ENCODE measurements at regions not wholly inside any gene's neighbourhood (a gene's known extent, or its start where the extent isn't known, plus 50 kb on each side); places are given as distances from the start of the nearest gene placed in this dataset.
"Not testable (repeated sequence)": the region's sequence is repeated elsewhere in the genome, so short reads cannot be mapped to it uniquely, and the experiment has no call there.

DNA sequence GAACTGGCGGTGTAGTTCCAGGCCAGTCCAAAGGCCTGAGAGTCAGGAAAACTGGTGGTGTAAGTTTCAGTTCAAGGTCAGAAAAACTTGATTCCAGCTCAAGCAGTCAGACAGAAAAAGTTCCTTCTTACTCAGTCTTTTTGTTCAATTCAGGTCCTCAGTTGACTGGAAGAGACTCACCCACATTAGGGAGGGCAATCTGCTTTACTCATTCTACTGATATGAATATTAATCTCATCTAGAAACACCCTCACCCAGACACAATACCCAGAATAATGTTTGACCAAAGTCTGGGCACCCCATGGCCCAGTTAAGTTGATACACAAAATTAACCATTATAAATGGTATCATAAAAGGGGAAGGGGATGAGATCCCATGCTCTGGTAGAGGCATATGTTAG, 50.1 kb upstream of the LTA4H start:
- DNase-seq (ENCODE audit: low read depth in 1 of 2, low spot score in 1 of 2), result no peak
- H3K27ac ChIP-seq (replicated peaks), result no peak overlapping the region
- no peaks in the 10 kb centered on the region for H3K27me3 ChIP-seq (ENCODE audit: insufficient read depth, poor library complexity, severe bottlenecking)
- no peak overlapping the region for H3K4me3 ChIP-seq (replicated peaks; ENCODE audit: insufficient read depth, low read length)
- TF ChIP-seq SPI1 (IDR thresholded peaks at IDR 0.05; ENCODE audit: borderline replicate concordance, low read depth), result no peak
- no peak for TF ChIP-seq POLR2AphosphoS5 (IDR thresholded peaks at IDR 0.05; ENCODE audit: low read depth)
- TF ChIP-seq, protein P1, sequence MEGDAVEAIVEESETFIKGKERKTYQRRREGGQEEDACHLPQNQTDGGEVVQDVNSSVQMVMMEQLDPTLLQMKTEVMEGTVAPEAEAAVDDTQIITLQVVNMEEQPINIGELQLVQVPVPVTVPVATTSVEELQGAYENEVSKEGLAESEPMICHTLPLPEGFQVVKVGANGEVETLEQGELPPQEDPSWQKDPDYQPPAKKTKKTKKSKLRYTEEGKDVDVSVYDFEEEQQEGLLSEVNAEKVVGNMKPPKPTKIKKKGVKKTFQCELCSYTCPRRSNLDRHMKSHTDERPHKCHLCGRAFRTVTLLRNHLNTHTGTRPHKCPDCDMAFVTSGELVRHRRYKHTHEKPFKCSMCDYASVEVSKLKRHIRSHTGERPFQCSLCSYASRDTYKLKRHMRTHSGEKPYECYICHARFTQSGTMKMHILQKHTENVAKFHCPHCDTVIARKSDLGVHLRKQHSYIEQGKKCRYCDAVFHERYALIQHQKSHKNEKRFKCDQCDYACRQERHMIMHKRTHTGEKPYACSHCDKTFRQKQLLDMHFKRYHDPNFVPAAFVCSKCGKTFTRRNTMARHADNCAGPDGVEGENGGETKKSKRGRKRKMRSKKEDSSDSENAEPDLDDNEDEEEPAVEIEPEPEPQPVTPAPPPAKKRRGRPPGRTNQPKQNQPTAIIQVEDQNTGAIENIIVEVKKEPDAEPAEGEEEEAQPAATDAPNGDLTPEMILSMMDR (IDR thresholded peaks at IDR 0.05; ENCODE audit: insufficient read depth, low read length), result no peak
- no peak for TF ChIP-seq GABPA (IDR thresholded peaks at IDR 0.05; ENCODE audit: low read depth)
- TF ChIP-seq, protein P2, sequence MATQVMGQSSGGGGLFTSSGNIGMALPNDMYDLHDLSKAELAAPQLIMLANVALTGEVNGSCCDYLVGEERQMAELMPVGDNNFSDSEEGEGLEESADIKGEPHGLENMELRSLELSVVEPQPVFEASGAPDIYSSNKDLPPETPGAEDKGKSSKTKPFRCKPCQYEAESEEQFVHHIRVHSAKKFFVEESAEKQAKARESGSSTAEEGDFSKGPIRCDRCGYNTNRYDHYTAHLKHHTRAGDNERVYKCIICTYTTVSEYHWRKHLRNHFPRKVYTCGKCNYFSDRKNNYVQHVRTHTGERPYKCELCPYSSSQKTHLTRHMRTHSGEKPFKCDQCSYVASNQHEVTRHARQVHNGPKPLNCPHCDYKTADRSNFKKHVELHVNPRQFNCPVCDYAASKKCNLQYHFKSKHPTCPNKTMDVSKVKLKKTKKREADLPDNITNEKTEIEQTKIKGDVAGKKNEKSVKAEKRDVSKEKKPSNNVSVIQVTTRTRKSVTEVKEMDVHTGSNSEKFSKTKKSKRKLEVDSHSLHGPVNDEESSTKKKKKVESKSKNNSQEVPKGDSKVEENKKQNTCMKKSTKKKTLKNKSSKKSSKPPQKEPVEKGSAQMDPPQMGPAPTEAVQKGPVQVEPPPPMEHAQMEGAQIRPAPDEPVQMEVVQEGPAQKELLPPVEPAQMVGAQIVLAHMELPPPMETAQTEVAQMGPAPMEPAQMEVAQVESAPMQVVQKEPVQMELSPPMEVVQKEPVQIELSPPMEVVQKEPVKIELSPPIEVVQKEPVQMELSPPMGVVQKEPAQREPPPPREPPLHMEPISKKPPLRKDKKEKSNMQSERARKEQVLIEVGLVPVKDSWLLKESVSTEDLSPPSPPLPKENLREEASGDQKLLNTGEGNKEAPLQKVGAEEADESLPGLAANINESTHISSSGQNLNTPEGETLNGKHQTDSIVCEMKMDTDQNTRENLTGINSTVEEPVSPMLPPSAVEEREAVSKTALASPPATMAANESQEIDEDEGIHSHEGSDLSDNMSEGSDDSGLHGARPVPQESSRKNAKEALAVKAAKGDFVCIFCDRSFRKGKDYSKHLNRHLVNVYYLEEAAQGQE (IDR thresholded peaks at IDR 0.05; ENCODE audit: insufficient replicate concordance, low read depth), result no peak

GRCh38 chr12:96086190-96086589, 50.8 kb upstream of the LTA4H start:
- DNase-seq (ENCODE audit: low read depth in 1 of 2, low spot score in 1 of 2); H3K27me3 ChIP-seq (ENCODE audit: insufficient read depth, poor library complexity, severe bottlenecking); H3K27ac ChIP-seq (replicated peaks); H3K4me3 ChIP-seq (replicated peaks; ENCODE audit: insufficient read depth, low read length): not testable (repeated sequence)

DNA sequence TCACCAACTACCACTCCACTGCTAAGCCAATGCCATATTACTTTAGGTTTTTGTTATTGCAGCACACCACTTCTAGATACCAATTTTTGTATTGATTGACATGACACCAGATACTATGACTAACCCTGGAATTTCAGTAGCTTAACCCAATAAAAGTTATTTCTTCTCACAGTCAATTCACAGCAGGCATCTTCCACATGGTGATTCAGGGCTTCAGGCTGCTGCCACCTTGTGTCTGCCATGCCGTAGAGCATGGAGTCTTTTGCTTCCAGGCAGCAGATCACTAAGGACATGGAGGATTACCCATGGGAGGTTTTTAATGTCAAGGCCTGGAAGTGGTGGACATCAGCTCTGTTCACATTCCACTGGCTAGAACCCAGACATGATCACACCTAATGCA, 56.4 kb upstream of the LTA4H start:
- Histone ChIP-seq H3K4me3 (replicated peaks; ENCODE audit: insufficient read depth, low read length) (no peak overlapping the region), H3K27ac (replicated peaks) (no peak overlapping the region), H3K27me3 (ENCODE audit: insufficient read depth, poor library complexity, severe bottlenecking) (no peaks in the 10 kb centered on the region)
- DNase-seq (ENCODE audit: low read depth in 1 of 2, low spot score in 1 of 2), result no peak
- TF ChIP-seq, protein P2 (IDR thresholded peaks at IDR 0.05; ENCODE audit: insufficient replicate concordance, low read depth), result no peak
- TF ChIP-seq POLR2AphosphoS5 (IDR thresholded peaks at IDR 0.05; ENCODE audit: low read depth), result no peak
- TF ChIP-seq, protein P1 (IDR thresholded peaks at IDR 0.05; ENCODE audit: insufficient read depth, low read length), result no peak
- no peak for TF ChIP-seq GABPA (IDR thresholded peaks at IDR 0.05; ENCODE audit: low read depth)
- no peak for TF ChIP-seq SPI1 (IDR thresholded peaks at IDR 0.05; ENCODE audit: borderline replicate concordance, low read depth)

DNA sequence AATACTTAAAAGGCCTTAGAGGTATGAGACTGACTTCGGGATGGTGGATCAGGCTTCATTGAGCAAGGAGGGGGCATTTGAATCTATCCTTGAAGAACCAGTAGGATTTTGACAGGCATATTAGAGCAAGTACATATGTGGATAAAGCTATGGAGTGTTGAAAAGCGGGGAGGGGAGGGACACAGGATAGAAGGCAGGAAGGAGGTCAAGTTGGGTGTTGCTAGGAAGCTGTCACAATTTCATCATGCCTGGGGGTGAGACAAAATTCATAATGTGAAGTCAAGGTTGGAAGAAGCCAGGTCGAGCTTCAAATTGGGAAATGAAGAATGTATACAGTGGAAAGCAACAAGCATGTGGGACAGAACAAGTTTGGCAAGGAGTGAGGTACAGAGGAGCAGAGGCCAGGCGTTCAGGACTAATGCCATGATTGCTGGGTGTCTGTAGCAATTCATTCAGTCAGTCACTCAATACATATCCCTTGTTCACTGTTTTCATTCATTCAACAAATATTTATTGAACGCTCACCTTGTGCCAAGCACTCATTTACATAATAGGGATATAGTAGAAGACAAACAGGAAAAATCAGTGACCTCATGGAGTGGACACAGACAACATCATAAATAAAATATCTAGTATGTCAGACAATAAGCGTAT, 58.3 kb upstream of the LTA4H start:
- TF ChIP-seq, protein P2 (IDR thresholded peaks at IDR 0.05; ENCODE audit: insufficient replicate concordance, low read depth), result no peak
- TF ChIP-seq SPI1 (IDR thresholded peaks at IDR 0.05; ENCODE audit: borderline replicate concordance, low read depth) (no peak), POLR2AphosphoS5 (IDR thresholded peaks at IDR 0.05; ENCODE audit: low read depth) (no peak), GABPA (IDR thresholded peaks at IDR 0.05; ENCODE audit: low read depth) (no peak)
- TF ChIP-seq, protein P1 (IDR thresholded peaks at IDR 0.05; ENCODE audit: insufficient read depth, low read length), result no peak

More for the DNA sequence above, 58.3 kb upstream of the LTA4H start:
- no peak overlapping the region for H3K4me3 ChIP-seq (replicated peaks; ENCODE audit: insufficient read depth, low read length)
- H3K27me3 ChIP-seq (ENCODE audit: insufficient read depth, poor library complexity, severe bottlenecking), result no peaks in the 10 kb centered on the region
- no peak overlapping the region for H3K27ac ChIP-seq (replicated peaks)
- no peak for DNase-seq (ENCODE audit: low read depth in 1 of 2, low spot score in 1 of 2)
